ENCODE measurements at regions not wholly inside any gene's neighbourhood (a gene's known extent, or its start where the extent isn't known, plus 50 kb on each side); places are given as distances from the start of the nearest gene placed in this dataset.

- TF ChIP-seq, protein P1, sequence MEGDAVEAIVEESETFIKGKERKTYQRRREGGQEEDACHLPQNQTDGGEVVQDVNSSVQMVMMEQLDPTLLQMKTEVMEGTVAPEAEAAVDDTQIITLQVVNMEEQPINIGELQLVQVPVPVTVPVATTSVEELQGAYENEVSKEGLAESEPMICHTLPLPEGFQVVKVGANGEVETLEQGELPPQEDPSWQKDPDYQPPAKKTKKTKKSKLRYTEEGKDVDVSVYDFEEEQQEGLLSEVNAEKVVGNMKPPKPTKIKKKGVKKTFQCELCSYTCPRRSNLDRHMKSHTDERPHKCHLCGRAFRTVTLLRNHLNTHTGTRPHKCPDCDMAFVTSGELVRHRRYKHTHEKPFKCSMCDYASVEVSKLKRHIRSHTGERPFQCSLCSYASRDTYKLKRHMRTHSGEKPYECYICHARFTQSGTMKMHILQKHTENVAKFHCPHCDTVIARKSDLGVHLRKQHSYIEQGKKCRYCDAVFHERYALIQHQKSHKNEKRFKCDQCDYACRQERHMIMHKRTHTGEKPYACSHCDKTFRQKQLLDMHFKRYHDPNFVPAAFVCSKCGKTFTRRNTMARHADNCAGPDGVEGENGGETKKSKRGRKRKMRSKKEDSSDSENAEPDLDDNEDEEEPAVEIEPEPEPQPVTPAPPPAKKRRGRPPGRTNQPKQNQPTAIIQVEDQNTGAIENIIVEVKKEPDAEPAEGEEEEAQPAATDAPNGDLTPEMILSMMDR (IDR thresholded peaks at IDR 0.05; ENCODE audit: extremely low read depth in 1 of 2, insufficient read depth in 1 of 2, low read depth in 1 of 2, low read length in 2 of 2) = no peak
- no peak for TF ChIP-seq POLR2A (IDR thresholded peaks at IDR 0.05; ENCODE audit: low read depth, low read length)
- no peak for TF ChIP-seq POLR2AphosphoS5 (IDR thresholded peaks at IDR 0.05; ENCODE audit: insufficient read depth, low read depth, low read length)
- TF ChIP-seq EZH2 (IDR thresholded peaks at IDR 0.05; ENCODE audit: borderline replicate concordance, low read depth, low read length, severe bottlenecking) = no peak
- TF ChIP-seq JUN (IDR thresholded peaks at IDR 0.05; ENCODE audit: borderline replicate concordance, insufficient read depth, insufficient read length, low read depth) = no peak
- no peak for TF ChIP-seq FOS (IDR thresholded peaks at IDR 0.05; ENCODE audit: borderline replicate concordance, insufficient read depth, low read length)
- TF ChIP-seq, protein P2, sequence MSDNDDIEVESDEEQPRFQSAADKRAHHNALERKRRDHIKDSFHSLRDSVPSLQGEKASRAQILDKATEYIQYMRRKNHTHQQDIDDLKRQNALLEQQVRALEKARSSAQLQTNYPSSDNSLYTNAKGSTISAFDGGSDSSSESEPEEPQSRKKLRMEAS (IDR thresholded peaks at IDR 0.05; ENCODE audit: insufficient read depth, insufficient read length) = no peak
- TF ChIP-seq GATA2 (IDR thresholded peaks at IDR 0.05; ENCODE audit: insufficient read depth, insufficient read length, low read depth, low read length) = no peak
Measured at GRCh38 chr2:121014876-121015275, 270.1 kb downstream of the TFCP2L1 start.
